Kidney epithelial cell (primary cell): ENCODE measurements at regions not wholly inside any gene's neighbourhood (a gene's known extent, or its start where the extent isn't known, plus 50 kb on each side); places are given as distances from the start of the nearest gene placed in this dataset.

Experiments
- DNase-seq: peaks from one replicate; pipeline ENCODE4 v3.0.0-alpha.2; 2010; ENCODE audit warnings: low read depth
- H3K27me3 ChIP-seq: 2 replicates; pipeline ENCODE4 v1.6.0; 2011; ENCODE audit warnings: low read length; ENCODE audit not compliant: control insufficient read depth, insufficient read depth
- H3K36me3 ChIP-seq: 2 replicates; pipeline ENCODE4 v1.5.1; 2011; ENCODE audit warnings: low read length; ENCODE audit not compliant: control insufficient read depth, insufficient read depth
- H3K4me3 ChIP-seq: 2 replicates; pipeline ENCODE4 v1.5.1; 2011; ENCODE audit warnings: low read depth, mild to moderate bottlenecking, control low read depth, low read length
- TF ChIP-seq, protein P1 (sequence below): IDR thresholded peaks from 2 replicates; pipeline ENCODE4 v1.5.1; 2011; ENCODE audit warnings: mild to moderate bottlenecking, moderate library complexity, low read length, control low read depth, inconsistent platforms; ENCODE audit not compliant: insufficient read depth, poor library complexity, severe bottlenecking

GRCh38 chr5:128877476-128877875 is 87.8 kb upstream of the SLC27A6 start:
- Histone ChIP-seq H3K27me3 (no peaks in the 10 kb centered on the region), H3K4me3 (no peak overlapping the region), H3K36me3 (no peaks in the 10 kb centered on the region)
- DNase-seq = no peak
- TF ChIP-seq, protein P1, sequence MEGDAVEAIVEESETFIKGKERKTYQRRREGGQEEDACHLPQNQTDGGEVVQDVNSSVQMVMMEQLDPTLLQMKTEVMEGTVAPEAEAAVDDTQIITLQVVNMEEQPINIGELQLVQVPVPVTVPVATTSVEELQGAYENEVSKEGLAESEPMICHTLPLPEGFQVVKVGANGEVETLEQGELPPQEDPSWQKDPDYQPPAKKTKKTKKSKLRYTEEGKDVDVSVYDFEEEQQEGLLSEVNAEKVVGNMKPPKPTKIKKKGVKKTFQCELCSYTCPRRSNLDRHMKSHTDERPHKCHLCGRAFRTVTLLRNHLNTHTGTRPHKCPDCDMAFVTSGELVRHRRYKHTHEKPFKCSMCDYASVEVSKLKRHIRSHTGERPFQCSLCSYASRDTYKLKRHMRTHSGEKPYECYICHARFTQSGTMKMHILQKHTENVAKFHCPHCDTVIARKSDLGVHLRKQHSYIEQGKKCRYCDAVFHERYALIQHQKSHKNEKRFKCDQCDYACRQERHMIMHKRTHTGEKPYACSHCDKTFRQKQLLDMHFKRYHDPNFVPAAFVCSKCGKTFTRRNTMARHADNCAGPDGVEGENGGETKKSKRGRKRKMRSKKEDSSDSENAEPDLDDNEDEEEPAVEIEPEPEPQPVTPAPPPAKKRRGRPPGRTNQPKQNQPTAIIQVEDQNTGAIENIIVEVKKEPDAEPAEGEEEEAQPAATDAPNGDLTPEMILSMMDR = no peak

DNA sequence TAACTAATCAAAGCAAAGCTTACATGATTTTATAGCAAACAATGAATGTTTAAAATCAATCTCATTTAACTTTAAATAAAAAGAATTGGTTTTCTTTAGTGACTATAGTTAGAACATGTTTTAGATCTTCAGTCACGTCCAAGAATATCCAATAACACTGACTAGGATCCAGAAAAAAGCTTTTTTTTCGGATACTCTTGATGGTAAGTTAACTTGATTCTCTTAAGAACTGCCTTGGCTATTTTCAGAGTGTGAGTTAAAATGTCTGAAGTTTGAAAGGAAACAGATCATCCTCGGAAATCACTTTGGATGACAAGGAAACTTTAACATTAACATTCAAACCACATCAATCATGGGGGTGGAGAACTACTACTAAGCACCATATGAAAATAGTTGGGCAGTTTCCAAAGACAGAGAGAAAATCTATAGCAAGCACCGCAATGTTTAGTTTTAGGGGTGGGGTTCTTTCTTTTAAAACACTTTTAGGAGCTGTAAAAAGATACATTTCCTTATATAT is 83.7 kb upstream of the SLC27A6 start:
- Histone ChIP-seq H3K36me3 (no peaks in the 10 kb centered on the region), H3K4me3 (no peak overlapping the region), H3K27me3 (no peaks in the 10 kb centered on the region)
- TF ChIP-seq, protein P1 = no peak
- no peak for DNase-seq

- Histone ChIP-seq H3K4me3 (no peak overlapping the region), H3K36me3 (no peaks in the 10 kb centered on the region), H3K27me3 (no peaks in the 10 kb centered on the region)
- no peak for DNase-seq
- TF ChIP-seq, protein P1 = no peak
Observed at GRCh38 chr5:128885649-128886255, 79.5 kb upstream of the SLC27A6 start.

GRCh38 chr5:128895122-128895521 is 70.2 kb upstream of the SLC27A6 start:
- Histone ChIP-seq H3K27me3 (no peaks in the 10 kb centered on the region), H3K4me3 (no peak overlapping the region), H3K36me3 (no peaks in the 10 kb centered on the region)
- TF ChIP-seq, protein P1 = no peak
- DNase-seq = no peak

DNA sequence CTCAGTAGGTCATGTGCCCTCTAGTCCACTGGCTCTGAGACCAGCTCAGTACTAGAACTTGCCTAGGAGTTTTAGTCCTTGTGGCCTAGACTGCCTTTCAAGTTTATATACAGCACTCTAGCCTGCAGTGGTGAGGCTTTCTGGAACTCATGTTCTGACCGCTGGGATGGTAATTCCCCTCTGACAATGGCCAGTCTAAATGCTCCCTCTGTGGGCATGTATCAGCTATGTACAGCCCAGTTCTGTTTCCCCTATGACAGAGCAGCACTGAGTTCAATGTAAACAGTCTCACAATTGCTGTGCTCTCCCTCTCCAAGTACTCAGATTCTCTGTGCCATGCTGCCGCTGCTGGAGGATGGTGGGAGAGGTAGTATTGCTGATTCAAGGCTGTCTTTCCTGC is 68.6 kb upstream of the SLC27A6 start:
- DNase-seq = no peak
- TF ChIP-seq, protein P1 = no peak
- no peaks in the 10 kb centered on the region for H3K27me3 ChIP-seq
- no peak overlapping the region for H3K4me3 ChIP-seq
- H3K36me3 ChIP-seq = no peaks in the 10 kb centered on the region

GRCh38 chr5:128903550-128903949 is 61.7 kb upstream of the SLC27A6 start:
- no peaks in the 10 kb centered on the region for H3K27me3 ChIP-seq
- TF ChIP-seq, protein P1 = no peak
- no peaks in the 10 kb centered on the region for H3K36me3 ChIP-seq
- DNase-seq = no peak
- no peak overlapping the region for H3K4me3 ChIP-seq
